ENCODE measurements at regions not wholly inside any gene's neighbourhood (a gene's known extent, or its start where the extent isn't known, plus 50 kb on each side); places are given as distances from the start of the nearest gene placed in this dataset.

DNA sequence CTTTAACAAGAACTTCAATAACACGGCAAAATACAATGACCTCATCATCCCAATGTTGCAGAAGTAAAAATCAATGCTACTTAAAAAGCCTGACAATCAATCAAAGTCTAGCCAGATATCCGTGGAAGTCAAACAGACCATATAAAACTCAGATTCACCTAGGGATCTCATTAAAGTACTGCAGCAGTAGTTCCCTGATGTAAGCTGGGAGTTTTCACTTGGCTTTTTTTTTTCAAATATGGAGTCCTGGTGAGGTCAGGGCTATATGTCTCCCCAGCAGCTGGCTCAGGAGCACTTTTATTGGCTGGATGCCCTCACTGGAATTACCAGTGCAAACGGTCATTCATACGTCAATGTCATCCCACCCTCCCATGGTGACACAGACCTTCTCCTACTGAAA is 220.6 kb upstream of the SLC30A5 start:
- TF ChIP-seq, protein P1, sequence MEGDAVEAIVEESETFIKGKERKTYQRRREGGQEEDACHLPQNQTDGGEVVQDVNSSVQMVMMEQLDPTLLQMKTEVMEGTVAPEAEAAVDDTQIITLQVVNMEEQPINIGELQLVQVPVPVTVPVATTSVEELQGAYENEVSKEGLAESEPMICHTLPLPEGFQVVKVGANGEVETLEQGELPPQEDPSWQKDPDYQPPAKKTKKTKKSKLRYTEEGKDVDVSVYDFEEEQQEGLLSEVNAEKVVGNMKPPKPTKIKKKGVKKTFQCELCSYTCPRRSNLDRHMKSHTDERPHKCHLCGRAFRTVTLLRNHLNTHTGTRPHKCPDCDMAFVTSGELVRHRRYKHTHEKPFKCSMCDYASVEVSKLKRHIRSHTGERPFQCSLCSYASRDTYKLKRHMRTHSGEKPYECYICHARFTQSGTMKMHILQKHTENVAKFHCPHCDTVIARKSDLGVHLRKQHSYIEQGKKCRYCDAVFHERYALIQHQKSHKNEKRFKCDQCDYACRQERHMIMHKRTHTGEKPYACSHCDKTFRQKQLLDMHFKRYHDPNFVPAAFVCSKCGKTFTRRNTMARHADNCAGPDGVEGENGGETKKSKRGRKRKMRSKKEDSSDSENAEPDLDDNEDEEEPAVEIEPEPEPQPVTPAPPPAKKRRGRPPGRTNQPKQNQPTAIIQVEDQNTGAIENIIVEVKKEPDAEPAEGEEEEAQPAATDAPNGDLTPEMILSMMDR (conservative IDR thresholded peaks at IDR 0.05; ENCODE audit: low read depth in 2 of 2) = no peak
- no peak for TF ChIP-seq JUNB (IDR thresholded peaks at IDR 0.05; ENCODE audit: unreplicated experiment)
- no peak for TF ChIP-seq REST (IDR thresholded peaks at IDR 0.05; ENCODE audit: unreplicated experiment)
- no peak for TF ChIP-seq POLR2AphosphoS5 (IDR thresholded peaks at IDR 0.05; ENCODE audit: low read depth)
- no peak for TF ChIP-seq EZH2 (IDR thresholded peaks at IDR 0.05; ENCODE audit: low read depth, unreplicated experiment)
- TF ChIP-seq CREB1 (CRISPR knock-in tag; IDR thresholded peaks at IDR 0.05; ENCODE audit: low read depth) = no peak
- TF ChIP-seq ETS1 (IDR thresholded peaks at IDR 0.05) = no peak
- no peak for TF ChIP-seq EZH2phosphoT487 (IDR thresholded peaks at IDR 0.05; ENCODE audit: unreplicated experiment)

Data from GM23338 (cell line).